ENCODE measurements at regions not wholly inside any gene's neighbourhood (a gene's known extent, or its start where the extent isn't known, plus 50 kb on each side); places are given as distances from the start of the nearest gene placed in this dataset.

GRCh38 chr3:30977592-30977991 is 83.1 kb upstream of the GADL1 start (continued):
- TF ChIP-seq, protein P1, sequence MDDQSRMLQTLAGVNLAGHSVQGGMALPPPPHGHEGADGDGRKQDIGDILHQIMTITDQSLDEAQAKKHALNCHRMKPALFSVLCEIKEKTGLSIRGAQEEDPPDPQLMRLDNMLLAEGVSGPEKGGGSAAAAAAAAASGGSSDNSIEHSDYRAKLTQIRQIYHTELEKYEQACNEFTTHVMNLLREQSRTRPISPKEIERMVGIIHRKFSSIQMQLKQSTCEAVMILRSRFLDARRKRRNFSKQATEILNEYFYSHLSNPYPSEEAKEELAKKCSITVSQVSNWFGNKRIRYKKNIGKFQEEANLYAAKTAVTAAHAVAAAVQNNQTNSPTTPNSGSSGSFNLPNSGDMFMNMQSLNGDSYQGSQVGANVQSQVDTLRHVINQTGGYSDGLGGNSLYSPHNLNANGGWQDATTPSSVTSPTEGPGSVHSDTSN (IDR thresholded peaks at IDR 0.05) = no peak

- H3K4me3 ChIP-seq = no peak overlapping the region
- no peak overlapping the region for H3K27ac ChIP-seq
- FAIRE-seq (no peak), ATAC-seq (no peak), DNase-seq (ENCODE audit: low read depth in 1 of 2, low spot score in 1 of 2) (no peak)
- TF ChIP-seq MAX (IDR thresholded peaks at IDR 0.05) (no peak), MAFK (IDR thresholded peaks at IDR 0.05; ENCODE audit: partially characterized antibody) (peak; percentile 20)
- no peaks in the 10 kb centered on the region for H3K9me3 ChIP-seq
- no peaks in the 10 kb centered on the region for H3K4me1 ChIP-seq
- ChIA-PET POLR2A (no interaction called here), CTCF (no interaction called here)
- no peak overlapping the region for H3K4me2 ChIP-seq
These were observed 86.5 kb upstream of the GADL1 start for GRCh38 chr3:30980993-30981392.

- TF ChIP-seq MYC (IDR thresholded peaks at IDR 0.05; ENCODE audit: borderline replicate concordance, low read length) (no peak), TP53 (CRISPR knock-in tag; IDR thresholded peaks at IDR 0.05) (no peak), CEBPB (IDR thresholded peaks at IDR 0.05) (no peak), EHMT2 (IDR thresholded peaks at IDR 0.05; ENCODE audit: low read depth) (no peak), KDM1A (IDR thresholded peaks at IDR 0.05; ENCODE audit: low read depth) (no peak), ATOH8 (CRISPR knock-in tag; IDR thresholded peaks at IDR 0.05; ENCODE audit: low read depth) (no peak), MAFK (IDR thresholded peaks at IDR 0.05; ENCODE audit: partially characterized antibody) (no peak), JUN (IDR thresholded peaks at IDR 0.05) (no peak), NFE2L2 (conservative IDR thresholded peaks at IDR 0.05; ENCODE audit: low read length) (no peak), HDAC2 (IDR thresholded peaks at IDR 0.05) (no peak), RNF2 (IDR thresholded peaks at IDR 0.05; ENCODE audit: borderline replicate concordance, low read depth) (no peak)
- TF ChIP-seq, protein P1 (IDR thresholded peaks at IDR 0.05) = no peak
These were observed 88.1 kb upstream of the GADL1 start for GRCh38 chr3:30982416-30983075.

DNA sequence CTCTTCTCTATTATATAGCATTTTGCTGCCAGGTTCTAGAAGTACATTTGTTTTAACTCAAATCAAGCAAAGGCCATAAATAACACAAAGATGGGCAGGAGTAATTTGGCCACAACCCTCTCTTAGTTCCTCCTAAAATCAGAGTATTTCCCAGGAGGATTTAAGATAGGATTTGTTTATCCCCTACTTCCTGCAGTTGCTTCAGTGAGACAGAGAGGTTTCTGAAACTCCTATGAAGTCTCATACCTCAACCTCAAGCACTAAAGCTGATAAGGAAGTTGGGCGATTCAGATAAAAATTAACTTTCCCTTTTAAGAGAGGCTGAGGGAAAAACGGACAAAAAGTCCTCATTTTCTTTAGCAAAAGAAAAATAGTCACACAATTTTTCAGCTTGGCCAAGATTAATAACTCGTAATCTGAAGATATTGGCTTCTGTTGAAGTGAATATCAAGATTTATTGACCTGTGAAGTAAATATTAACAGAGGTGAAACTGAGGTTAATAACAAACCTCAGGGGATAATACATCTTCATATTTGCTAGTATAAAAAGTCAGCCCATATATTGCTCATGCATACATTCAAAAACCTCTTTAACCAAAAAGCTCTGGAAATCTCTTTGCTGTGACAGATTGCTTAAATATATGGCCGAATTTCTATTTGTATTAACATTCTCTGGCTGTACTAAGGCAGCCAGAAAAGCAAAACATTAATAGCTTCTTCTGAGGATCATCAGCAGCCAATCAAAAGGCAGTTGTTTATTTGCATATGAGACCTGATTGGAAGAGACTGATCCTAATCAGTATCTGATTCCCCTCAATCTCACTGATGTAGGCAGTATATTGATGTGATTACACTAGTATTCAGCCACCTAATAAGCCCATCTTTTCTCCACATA is 90.6 kb upstream of the GADL1 start:
- 19% methylated on average over 4 of the region's 4 CpGs for WGBS (ENCODE audit: missing lambda C conversion rate)
- peak in 1 of 2 experiments; percentile 4 for DNase-seq (ENCODE audit: low read depth in 1 of 2, low spot score in 1 of 2)
- no peak for FAIRE-seq
- TF ChIP-seq ATOH8 (CRISPR knock-in tag; IDR thresholded peaks at IDR 0.05; ENCODE audit: low read depth) = no peak
- TF ChIP-seq SREBF2 (IDR thresholded peaks at IDR 0.05) = no peak
- TF ChIP-seq JUN (IDR thresholded peaks at IDR 0.05) = no peak
- TF ChIP-seq HES2 (IDR thresholded peaks at IDR 0.05) = no peak
- no peak for TF ChIP-seq ZNF302 (CRISPR knock-in tag; IDR thresholded peaks at IDR 0.05)
- TF ChIP-seq RCOR1 (IDR thresholded peaks at IDR 0.05; ENCODE audit: low read depth, low read length) = no peak
- TF ChIP-seq JUNB (IDR thresholded peaks at IDR 0.05) = no peak
- no peak for TF ChIP-seq HOXB13 (CRISPR knock-in tag; IDR thresholded peaks at IDR 0.05; ENCODE audit: low read depth)
- TF ChIP-seq POLR2A (IDR thresholded peaks at IDR 0.05; ENCODE audit: low read length) = no peak
- TF ChIP-seq FOSL2 (IDR thresholded peaks at IDR 0.05) = no peak
- no peak for TF ChIP-seq FOSL2 (CRISPR knock-in tag; IDR thresholded peaks at IDR 0.05)
- TF ChIP-seq, protein P2, sequence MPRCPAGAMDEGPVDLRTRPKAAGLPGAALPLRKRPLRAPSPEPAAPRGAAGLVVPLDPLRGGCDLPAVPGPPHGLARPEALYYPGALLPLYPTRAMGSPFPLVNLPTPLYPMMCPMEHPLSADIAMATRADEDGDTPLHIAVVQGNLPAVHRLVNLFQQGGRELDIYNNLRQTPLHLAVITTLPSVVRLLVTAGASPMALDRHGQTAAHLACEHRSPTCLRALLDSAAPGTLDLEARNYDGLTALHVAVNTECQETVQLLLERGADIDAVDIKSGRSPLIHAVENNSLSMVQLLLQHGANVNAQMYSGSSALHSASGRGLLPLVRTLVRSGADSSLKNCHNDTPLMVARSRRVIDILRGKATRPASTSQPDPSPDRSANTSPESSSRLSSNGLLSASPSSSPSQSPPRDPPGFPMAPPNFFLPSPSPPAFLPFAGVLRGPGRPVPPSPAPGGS (IDR thresholded peaks at IDR 0.05) = no peak
- no peak for TF ChIP-seq ZC3H11A (IDR thresholded peaks at IDR 0.05)
- TF ChIP-seq, protein P1 (IDR thresholded peaks at IDR 0.05) = no peak

More at GRCh38 chr3:30982416-30983075, 88.1 kb upstream of the GADL1 start:
- DNase-seq (ENCODE audit: low read depth in 1 of 2, low spot score in 1 of 2) (no peak), ATAC-seq (no peak), FAIRE-seq (no peak)
- 57% methylated on average over 3 of the region's 3 CpGs for WGBS (ENCODE audit: missing lambda C conversion rate)
- H3K9me3 ChIP-seq = no peaks in the 10 kb centered on the region
- no peaks in the 10 kb centered on the region for H3K4me1 ChIP-seq
- H3K4me3 ChIP-seq = no peak overlapping the region
- ChIA-PET CTCF (no interaction called here), POLR2A (no interaction called here)
- no peak overlapping the region for H3K27ac ChIP-seq
- no peak overlapping the region for H3K4me2 ChIP-seq

More for the DNA sequence above, 90.6 kb upstream of the GADL1 start:
- Histone ChIP-seq H3K27ac (no peak overlapping the region), H3K4me3 (no peak overlapping the region), H3K9me3 (no peaks in the 10 kb centered on the region), H3K4me1 (no peaks in the 10 kb centered on the region), H3K4me2 (peak overlapping the region; percentile 30; the same call in 1 of the 3 replicates)
- ChIA-PET CTCF (interaction anchor here (0.7 to 0.9 kb wide), 2 partner anchors 38 to 217 kb away, joined by 3 read pairs; no protein-coding TSS in a partner anchor), POLR2A (no interaction called here)
- no peak for ATAC-seq

Measured in A549 (cell line).